Astrocyte of the hippocampus (primary cell): ENCODE measurements at regions not wholly inside any gene's neighbourhood (a gene's known extent, or its start where the extent isn't known, plus 50 kb on each side); places are given as distances from the start of the nearest gene placed in this dataset.

Source experiments
- DNase-seq: peaks from one replicate; pipeline ENCODE4 v3.0.0; 2011; ENCODE audit warnings: low read depth, low spot score

GRCh38 chr1:182196897-182197870 lies 135.7 kb upstream of the ZNF648 start:
- peak; percentile 28 for DNase-seq

- no peak for DNase-seq
Observed at GRCh38 chr1:182195733-182196132, 134.2 kb upstream of the ZNF648 start.

- no peak for DNase-seq
Observed at GRCh38 chr1:182193908-182194550, 132.5 kb upstream of the ZNF648 start.

- DNase-seq, result no peak
Observed at GRCh38 chr1:182192966-182193365, 131.5 kb upstream of the ZNF648 start.

GRCh38 chr1:182192215-182192614 lies 130.7 kb upstream of the ZNF648 start:
- DNase-seq, result no peak

- peak; percentile 26 for DNase-seq
Observed at GRCh38 chr1:182191381-182192115, 130.0 kb upstream of the ZNF648 start.

- DNase-seq, result no peak
Observed at GRCh38 chr1:182189535-182190066, 128.1 kb upstream of the ZNF648 start.

GRCh38 chr1:182186757-182187146 lies 125.2 kb upstream of the ZNF648 start:
- no peak for DNase-seq

- DNase-seq, result peak; percentile 95
Observed at GRCh38 chr1:182185842-182186756, 124.6 kb upstream of the ZNF648 start.

GRCh38 chr1:182185136-182185535 lies 123.6 kb upstream of the ZNF648 start:
- DNase-seq, result no peak

GRCh38 chr1:182183606-182184005 lies 122.1 kb upstream of the ZNF648 start:
- DNase-seq, result no peak

- no peak for DNase-seq
Observed at GRCh38 chr1:182182311-182182710, 120.8 kb upstream of the ZNF648 start.

- DNase-seq, result peak; percentile 25
Observed at GRCh38 chr1:182181167-182181572, 119.7 kb upstream of the ZNF648 start.

GRCh38 chr1:182175361-182175931 lies 113.9 kb upstream of the ZNF648 start:
- no peak for DNase-seq

- DNase-seq, result no peak
Observed at GRCh38 chr1:182174513-182174855, 113.0 kb upstream of the ZNF648 start.

- DNase-seq, result no peak
Observed at GRCh38 chr1:182173808-182174512, 112.4 kb upstream of the ZNF648 start.

- DNase-seq, result no peak
Observed at GRCh38 chr1:182172699-182173098, 111.2 kb upstream of the ZNF648 start.

- DNase-seq, result no peak
Observed at GRCh38 chr1:182170891-182171461, 109.5 kb upstream of the ZNF648 start.

- no peak for DNase-seq
Observed at GRCh38 chr1:182169203-182169602, 107.7 kb upstream of the ZNF648 start.

- DNase-seq, result no peak
Observed at GRCh38 chr1:182166750-182167149, 105.2 kb upstream of the ZNF648 start.
